Endothelial cell (in vitro differentiated cells): ENCODE measurements at regions not wholly inside any gene's neighbourhood (a gene's known extent, or its start where the extent isn't known, plus 50 kb on each side); places are given as distances from the start of the nearest gene placed in this dataset.

Source experiments
- DNase-seq: peaks from one replicate; pipeline ENCODE4 v3.0.0; 2021; ENCODE audit warnings: low spot score
- H3K27ac Mint-ChIP-seq: one replicate; pipeline ENCODE4 v1.8.0; 2021; ENCODE audit warnings: mixed read lengths, inconsistent platforms; ENCODE audit not compliant: unreplicated experiment
- H3K27me3 Mint-ChIP-seq: one replicate; pipeline ENCODE4 v1.8.0; 2021; ENCODE audit warnings: mild to moderate bottlenecking, moderate library complexity, mixed read lengths, inconsistent platforms; ENCODE audit not compliant: unreplicated experiment
- H3K36me3 Mint-ChIP-seq: one replicate; pipeline ENCODE4 v1.8.0; 2021; ENCODE audit warnings: mild to moderate bottlenecking, low read depth, mixed read lengths, inconsistent platforms; ENCODE audit not compliant: unreplicated experiment
- H3K4me1 Mint-ChIP-seq: one replicate; pipeline ENCODE4 v1.8.0; 2021; ENCODE audit warnings: mild to moderate bottlenecking, mixed read lengths, inconsistent platforms; ENCODE audit not compliant: unreplicated experiment
- H3K4me3 Mint-ChIP-seq: one replicate; pipeline ENCODE4 v1.8.0; 2021; ENCODE audit warnings: mild to moderate bottlenecking, mixed read lengths, inconsistent platforms; ENCODE audit not compliant: unreplicated experiment
- H3K9me3 Mint-ChIP-seq: one replicate; pipeline ENCODE4 v1.8.0; 2021; ENCODE audit warnings: mixed read lengths, inconsistent platforms; ENCODE audit not compliant: unreplicated experiment
- CTCF ChIP-seq: fragments of 200-600 bp; sonication (generic); IDR thresholded peaks from one replicate; pipeline ENCODE4 v1.5.0; 2021; ENCODE audit warnings: antibody characterized with exemption; ENCODE audit not compliant: unreplicated experiment

- H3K4me3 Mint-ChIP-seq, result no peak overlapping the region
- H3K4me1 Mint-ChIP-seq, result no peaks in the 10 kb centered on the region
These were observed 131.6 kb downstream of the CAND1 start for GRCh38 chr12:67400742-67401141.

GRCh38 chr12:67410246-67410645, 141.1 kb downstream of the CAND1 start:
- Mint-ChIP-seq H3K4me1 (peaks cover 4% of the 10 kb centered on the region), H3K4me3 (no peak overlapping the region), H3K36me3 (peaks cover 4% of the 10 kb centered on the region), H3K9me3 (no peaks in the 10 kb centered on the region), H3K27ac (no peak overlapping the region), H3K27me3 (peaks cover 3% of the 10 kb centered on the region)
- TF ChIP-seq CTCF, result no peak
- DNase-seq, result no peak

More at GRCh38 chr12:67400742-67401141, 131.6 kb downstream of the CAND1 start:
- Mint-ChIP-seq H3K27ac (no peak overlapping the region), H3K36me3 (no peaks in the 10 kb centered on the region), H3K9me3 (no peaks in the 10 kb centered on the region), H3K27me3 (peaks cover 3% of the 10 kb centered on the region)
- no peak for TF ChIP-seq CTCF
- no peak for DNase-seq

- H3K36me3 Mint-ChIP-seq, result peaks cover 4% of the 10 kb centered on the region
- no peak for TF ChIP-seq CTCF
- H3K27me3 Mint-ChIP-seq, result peaks cover under 1% of the 10 kb centered on the region
- peaks cover 4% of the 10 kb centered on the region for H3K4me1 Mint-ChIP-seq
- no peak overlapping the region for H3K4me3 Mint-ChIP-seq
- H3K9me3 Mint-ChIP-seq, result no peaks in the 10 kb centered on the region
- no peak for DNase-seq
- no peak overlapping the region for H3K27ac Mint-ChIP-seq
These were observed 141.5 kb downstream of the CAND1 start for GRCh38 chr12:67410667-67411067.

GRCh38 chr12:67411562-67411961, 142.4 kb downstream of the CAND1 start:
- Mint-ChIP-seq H3K36me3 (peaks cover 4% of the 10 kb centered on the region), H3K4me1 (peaks cover 4% of the 10 kb centered on the region), H3K27ac (no peak overlapping the region), H3K27me3 (no peaks in the 10 kb centered on the region), H3K4me3 (no peak overlapping the region), H3K9me3 (no peaks in the 10 kb centered on the region)
- DNase-seq, result no peak
- no peak for TF ChIP-seq CTCF

- peaks cover 4% of the 10 kb centered on the region for H3K36me3 Mint-ChIP-seq
These were observed 144.4 kb downstream of the CAND1 start for GRCh38 chr12:67413577-67413976.

More at GRCh38 chr12:67413577-67413976, 144.4 kb downstream of the CAND1 start:
- no peak overlapping the region for H3K4me3 Mint-ChIP-seq
- no peak for TF ChIP-seq CTCF
- DNase-seq, result no peak
- H3K27me3 Mint-ChIP-seq, result no peaks in the 10 kb centered on the region
- H3K27ac Mint-ChIP-seq, result no peak overlapping the region
- H3K4me1 Mint-ChIP-seq, result peaks cover 4% of the 10 kb centered on the region
- H3K9me3 Mint-ChIP-seq, result no peaks in the 10 kb centered on the region
